B cell (primary cell): ENCODE measurements at regions not wholly inside any gene's neighbourhood (a gene's known extent, or its start where the extent isn't known, plus 50 kb on each side); places are given as distances from the start of the nearest gene placed in this dataset.

Experiments used
- ATAC-seq: fragments of 200-7000 bp; cut with Tn5 transposase; one replicate; pipeline ENCODE4 v1.10.0; 2021; ENCODE audit warnings: low read depth, mild to moderate bottlenecking, moderate number of reproducible peaks, moderate library complexity
- CTCF ChIA-PET: fragments of 350-600 bp; sonication (Branson Sonifier 250); formaldehyde crosslinking; loops from one replicate; lab custom pipeline; 2021; ENCODE audit warnings: antibody characterized with exemption, inconsistent platforms; lab: Charles Lee
- POLR2A ChIA-PET: fragments of 350-600 bp; sonication (Branson Sonifier 250); formaldehyde crosslinking; loops from one replicate; lab custom pipeline; 2021; ENCODE audit warnings: antibody characterized with exemption; lab: Charles Lee
- DNase-seq: peaks from one replicate; pipeline ENCODE4 v3.0.0; 2013
- H2AFZ ChIP-seq: 2 replicates; pipeline ENCODE4 v1.6.1; 2012; ENCODE audit warnings: mild to moderate bottlenecking, low read depth, low read length; ENCODE audit not compliant: insufficient read depth, poor library complexity, severe bottlenecking
- H3K27ac ChIP-seq, 2 donors: 1 replicate in 1 of 2; 2 replicates in 1 of 2; pipeline ENCODE4 v1.5.1; 2012 to 2013; ENCODE audit warnings: low read length in 2 of 2, mild to moderate bottlenecking in 2 of 2, moderate library complexity in 1 of 2
- H3K27me3 ChIP-seq, 4 experiments: fragments of 200-600 bp in 1 of 4; sonication (generic) in 1 of 4; replicated peaks in 1 of 4; 1 replicate in 2 of 4; 2 replicates in 2 of 4; pipeline versions ENCODE4 v1.6.1 to v1.7.0; 2013 to 2016; ENCODE audit warnings: low read length in 3 of 4, mild to moderate bottlenecking in 2 of 4, mixed read lengths in 1 of 4, moderate library complexity in 1 of 4; ENCODE audit not compliant: insufficient read depth in 4 of 4, control insufficient read depth in 3 of 4; ENCODE audit errors: control extremely low read depth in 1 of 4
- H3K36me3 ChIP-seq, 2 experiments: replicated peaks in 1 of 2; 1 replicate in 1 of 2; 2 replicates in 1 of 2; pipeline versions ENCODE4 v1.6.1 to v1.7.1; 2013; ENCODE audit warnings: low read length in 1 of 2; ENCODE audit not compliant: insufficient read depth in 2 of 2, control insufficient read depth in 1 of 2; ENCODE audit errors: control extremely low read depth in 1 of 2, extremely low read depth in 1 of 2
- H3K4me1 ChIP-seq, 2 donors: fragments of 200-600 bp in 1 of 2; sonication (generic) in 1 of 2; 1 replicate in 1 of 2; 2 replicates in 1 of 2; pipeline versions ENCODE4 v1.5.1 to v1.6.1; 2013 to 2017; ENCODE audit warnings: low read length in 2 of 2; ENCODE audit not compliant: control insufficient read depth in 2 of 2, insufficient read depth in 2 of 2
- H3K4me2 ChIP-seq: replicated peaks from 2 replicates; pipeline ENCODE3; 2012; ENCODE audit warnings: mild to moderate bottlenecking, low read depth, low read length; ENCODE audit not compliant: poor library complexity, severe bottlenecking
- H3K4me3 ChIP-seq, 5 experiments: fragments of 200-600 bp in 1 of 5; sonication (generic) in 1 of 5; 1 replicate in 3 of 5; 2 replicates in 2 of 5; pipeline versions ENCODE4 v1.5.1 to v1.7.0; 2011 to 2016; ENCODE audit warnings: low read length in 4 of 5, mild to moderate bottlenecking in 4 of 5, low read depth in 2 of 5, control low read depth in 1 of 5, moderate library complexity in 1 of 5; ENCODE audit not compliant: insufficient read depth in 1 of 5; ENCODE audit errors: control extremely low read depth in 1 of 5, extremely low read depth in 1 of 5
- H3K79me2 ChIP-seq: fragments of 200-600 bp; sonication (generic); one replicate; pipeline ENCODE4 v1.6.0; 2016; ENCODE audit warnings: low read length; ENCODE audit not compliant: control insufficient read depth, insufficient read depth
- H3K9ac ChIP-seq: fragments of 200-600 bp; sonication (generic); 2 replicates; pipeline ENCODE4 v1.6.1; 2017; ENCODE audit warnings: mild to moderate bottlenecking, low read length, moderate library complexity
- H3K9me3 ChIP-seq, 3 donors: one replicate each; pipeline versions ENCODE4 v1.6.1 to v1.7.1; 2013; ENCODE audit warnings: low read length in 2 of 3; ENCODE audit not compliant: control insufficient read depth in 2 of 3, insufficient read depth in 1 of 3; ENCODE audit errors: control extremely low read depth in 1 of 3
- H4K20me1 ChIP-seq: 2 replicates; pipeline ENCODE4 v1.6.0; 2012; ENCODE audit warnings: mild to moderate bottlenecking, low read length; ENCODE audit not compliant: insufficient read depth, control insufficient read depth, poor library complexity, severe bottlenecking
- H3K27ac Mint-ChIP-seq: one replicate; pipeline ENCODE4 v1.8.0; 2021; ENCODE audit warnings: mixed read lengths
- H3K27me3 Mint-ChIP-seq: one replicate; pipeline ENCODE4 v1.8.0; 2021; ENCODE audit warnings: mixed read lengths
- H3K4me1 Mint-ChIP-seq: one replicate; pipeline ENCODE4 v1.8.0; 2021; ENCODE audit warnings: mixed read lengths
- H3K4me3 Mint-ChIP-seq: one replicate; pipeline ENCODE4 v1.8.0; 2021; ENCODE audit warnings: mixed read lengths
- H3K9me3 Mint-ChIP-seq: one replicate; pipeline ENCODE4 v1.8.0; 2022; ENCODE audit warnings: mixed read lengths; ENCODE audit not compliant: insufficient read depth
- EZH2 ChIP-seq: IDR thresholded peaks from 2 replicates; pipeline ENCODE4 v1.6.1; 2012; ENCODE audit warnings: borderline replicate concordance, low read depth, mild to moderate bottlenecking, moderate library complexity, low read length; ENCODE audit not compliant: insufficient read depth, poor library complexity, severe bottlenecking
- WGBS: methylation state at CpG from one replicate; pipeline ENCODE4 v1.1.5; 2013; ENCODE audit warnings: missing lambda C conversion rate; ENCODE audit not compliant: insufficient coverage; 5-methylcytosine and 5-hydroxymethylcytosine counted together
- intact Hi-C: fragments of 100-400 bp; cut with micrococcal nuclease; formaldehyde crosslinking; loops from one replicate; pipeline ENCODE4 v1.10.0; 2022
- TF ChIP-seq, protein P1 (sequence below): fragments of 200-600 bp; IDR thresholded peaks from one replicate; pipeline ENCODE4 v1.8.0; 2022; ENCODE audit warnings: antibody characterized with exemption, mild to moderate bottlenecking

DNA sequence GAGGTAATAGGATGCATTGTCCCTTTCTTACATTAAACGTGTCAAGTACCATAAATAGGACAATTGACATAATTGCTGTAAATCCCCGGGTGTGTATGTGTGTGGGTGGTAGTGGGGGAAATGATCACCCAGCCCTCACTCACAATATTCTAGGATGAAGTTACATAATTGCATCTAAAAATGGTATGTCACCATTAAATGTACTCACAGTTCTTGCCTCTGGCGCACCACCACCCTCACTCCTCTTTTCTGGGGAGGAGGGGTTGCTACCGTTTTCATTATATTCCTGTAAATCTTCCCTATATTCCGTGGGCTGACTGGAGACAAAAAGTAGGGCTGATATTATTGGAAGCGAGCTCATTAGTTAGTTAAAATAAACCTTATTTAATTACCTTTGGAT is 563.8 kb downstream of the TLR4 start:
- no peak overlapping the region for H3K27ac Mint-ChIP-seq
- H4K20me1 ChIP-seq, result no peaks in the 10 kb centered on the region
- no peak for ATAC-seq

DNA sequence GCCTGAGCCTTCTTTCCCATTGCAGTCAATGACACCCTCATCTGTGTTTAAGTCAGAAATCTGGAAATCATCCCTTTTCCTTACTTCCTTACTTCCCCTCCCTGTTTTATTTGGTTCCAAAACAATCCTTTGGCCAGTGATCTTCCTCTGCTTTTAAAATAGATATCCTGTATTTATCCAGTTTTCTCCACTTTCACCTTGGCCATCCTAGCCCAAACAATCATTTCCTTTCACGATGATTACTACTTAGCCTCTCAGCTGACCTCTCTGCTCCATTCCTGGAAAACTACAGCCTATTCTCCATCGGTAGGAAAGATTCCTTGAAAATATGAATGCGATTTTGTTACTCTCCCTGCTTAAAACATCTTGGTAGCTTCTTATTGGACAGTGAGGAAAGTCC is 565.4 kb downstream of the TLR4 start:
- Histone ChIP-seq H3K27me3 (no peaks in the 10 kb centered on the region), H3K4me1 (no peaks in the 10 kb centered on the region), H3K36me3 (no peaks in the 10 kb centered on the region), H3K79me2 (no peaks in the 10 kb centered on the region), H3K4me2 (no peak overlapping the region), H2AFZ (no peak overlapping the region), H3K9me3 (no peaks in the 10 kb centered on the region), H3K27ac (no peak overlapping the region), H4K20me1 (no peaks in the 10 kb centered on the region), H3K4me3 (no peak overlapping the region), H3K9ac (no peak overlapping the region)
- DNase-seq (no peak), ATAC-seq (no peak)
- TF ChIP-seq, protein P1, sequence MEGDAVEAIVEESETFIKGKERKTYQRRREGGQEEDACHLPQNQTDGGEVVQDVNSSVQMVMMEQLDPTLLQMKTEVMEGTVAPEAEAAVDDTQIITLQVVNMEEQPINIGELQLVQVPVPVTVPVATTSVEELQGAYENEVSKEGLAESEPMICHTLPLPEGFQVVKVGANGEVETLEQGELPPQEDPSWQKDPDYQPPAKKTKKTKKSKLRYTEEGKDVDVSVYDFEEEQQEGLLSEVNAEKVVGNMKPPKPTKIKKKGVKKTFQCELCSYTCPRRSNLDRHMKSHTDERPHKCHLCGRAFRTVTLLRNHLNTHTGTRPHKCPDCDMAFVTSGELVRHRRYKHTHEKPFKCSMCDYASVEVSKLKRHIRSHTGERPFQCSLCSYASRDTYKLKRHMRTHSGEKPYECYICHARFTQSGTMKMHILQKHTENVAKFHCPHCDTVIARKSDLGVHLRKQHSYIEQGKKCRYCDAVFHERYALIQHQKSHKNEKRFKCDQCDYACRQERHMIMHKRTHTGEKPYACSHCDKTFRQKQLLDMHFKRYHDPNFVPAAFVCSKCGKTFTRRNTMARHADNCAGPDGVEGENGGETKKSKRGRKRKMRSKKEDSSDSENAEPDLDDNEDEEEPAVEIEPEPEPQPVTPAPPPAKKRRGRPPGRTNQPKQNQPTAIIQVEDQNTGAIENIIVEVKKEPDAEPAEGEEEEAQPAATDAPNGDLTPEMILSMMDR, result no peak
- TF ChIP-seq EZH2, result no peak
- Mint-ChIP-seq H3K4me3 (no peak overlapping the region), H3K9me3 (no peaks in the 10 kb centered on the region), H3K4me1 (no peaks in the 10 kb centered on the region), H3K27ac (no peak overlapping the region), H3K27me3 (no peaks in the 10 kb centered on the region)
- WGBS, result 22% methylated on average over 1 of the region's 3 CpGs
- ChIA-PET POLR2A (no interaction called here), CTCF (no interaction called here)
- intact Hi-C loops, result no loop called here

More for the DNA sequence above, 563.8 kb downstream of the TLR4 start:
- WGBS, result no CpG with 5 or more reads among the region's 6 CpGs
- Mint-ChIP-seq H3K9me3 (peaks cover 2% of the 10 kb centered on the region), H3K4me1 (no peaks in the 10 kb centered on the region), H3K4me3 (no peak overlapping the region), H3K27me3 (no peaks in the 10 kb centered on the region)
- Histone ChIP-seq H2AFZ (no peak overlapping the region), H3K36me3 (no peaks in the 10 kb centered on the region), H3K79me2 (no peaks in the 10 kb centered on the region), H3K4me1 (no peaks in the 10 kb centered on the region), H3K9ac (no peak overlapping the region), H3K4me3 (no peak overlapping the region), H3K27me3 (no peaks in the 10 kb centered on the region), H3K9me3 (no peaks in the 10 kb centered on the region), H3K4me2 (no peak overlapping the region), H3K27ac (no peak overlapping the region)
- DNase-seq, result no peak
- CTCF ChIA-PET, result no interaction called here
- no peak for TF ChIP-seq EZH2
- TF ChIP-seq, protein P1, result no peak
- intact Hi-C loops, result no loop called here
- POLR2A ChIA-PET, result no interaction called here
